ENCODE measurements at regions not wholly inside any gene's neighbourhood (a gene's known extent, or its start where the extent isn't known, plus 50 kb on each side); places are given as distances from the start of the nearest gene placed in this dataset.
A peak's percentile ranks its signal among the peaks of the same experiment; 100 is the strongest.

GRCh38 chr13:39822437-39822836, 167.0 kb downstream of the COG6 start:
- no peak overlapping the region for H2AK5ac ChIP-seq (ENCODE audit: low read length)
- no peak overlapping the region for H3K18ac ChIP-seq (ENCODE audit: low read length)
- H3K4ac ChIP-seq (ENCODE audit: low read depth, low read length) = no peak overlapping the region
- no peak overlapping the region for H3K9ac ChIP-seq (ENCODE audit: low read length)
- DNase-seq = no peak
- H3K79me1 ChIP-seq (ENCODE audit: low read length) = no peaks in the 10 kb centered on the region
- no peak overlapping the region for H4K91ac ChIP-seq (ENCODE audit: low read depth, low read length)
- H3K79me2 ChIP-seq (ENCODE audit: control insufficient read depth, insufficient read depth, low read length, poor library complexity) = no peaks in the 10 kb centered on the region
- no peaks in the 10 kb centered on the region for H3K27me3 ChIP-seq (ENCODE audit: insufficient read depth, low read length)
- no peaks in the 10 kb centered on the region for H3K36me3 ChIP-seq (ENCODE audit: control insufficient read depth in 1 of 2, insufficient read depth in 2 of 2, low read length in 2 of 2)
- H3K14ac ChIP-seq (ENCODE audit: low read length) = no peak overlapping the region
- no CpG with 5 or more reads among the region's 3 CpGs for WGBS (ENCODE audit: extremely low coverage, insufficient coverage, insufficient read length)
- no peak overlapping the region for H2BK12ac ChIP-seq (ENCODE audit: low read length)
- no peak overlapping the region for H3K27ac ChIP-seq (ENCODE audit: low read depth, low read length)
- H4K12ac ChIP-seq (ENCODE audit: low read depth, low read length) = no peak overlapping the region
- peaks cover 2% of the 10 kb centered on the region for H3K9me3 ChIP-seq (ENCODE audit: insufficient read depth, low read depth, low read length)
- no peak overlapping the region for H4K8ac ChIP-seq (ENCODE audit: low read depth, low read length)
- H3K23ac ChIP-seq (ENCODE audit: low read length) = no peak overlapping the region
- H2BK5ac ChIP-seq (ENCODE audit: low read depth, low read length, poor library complexity) = no peak overlapping the region
- no peak overlapping the region for H3K4me3 ChIP-seq (ENCODE audit: low read depth, low read length)
- H2AFZ ChIP-seq (ENCODE audit: insufficient read depth, low read length, poor library complexity) = no peak overlapping the region
- H2BK120ac ChIP-seq (ENCODE audit: insufficient read depth, low read length, poor library complexity) = no peak overlapping the region
- H3K4me1 ChIP-seq (ENCODE audit: control insufficient read depth in 1 of 2, insufficient read depth in 2 of 2, low read length in 2 of 2) = peaks cover 0 to 5% of the 10 kb centered on the region in 2 experiments
- H3K4me2 ChIP-seq (ENCODE audit: low read length) = no peak overlapping the region

DNA sequence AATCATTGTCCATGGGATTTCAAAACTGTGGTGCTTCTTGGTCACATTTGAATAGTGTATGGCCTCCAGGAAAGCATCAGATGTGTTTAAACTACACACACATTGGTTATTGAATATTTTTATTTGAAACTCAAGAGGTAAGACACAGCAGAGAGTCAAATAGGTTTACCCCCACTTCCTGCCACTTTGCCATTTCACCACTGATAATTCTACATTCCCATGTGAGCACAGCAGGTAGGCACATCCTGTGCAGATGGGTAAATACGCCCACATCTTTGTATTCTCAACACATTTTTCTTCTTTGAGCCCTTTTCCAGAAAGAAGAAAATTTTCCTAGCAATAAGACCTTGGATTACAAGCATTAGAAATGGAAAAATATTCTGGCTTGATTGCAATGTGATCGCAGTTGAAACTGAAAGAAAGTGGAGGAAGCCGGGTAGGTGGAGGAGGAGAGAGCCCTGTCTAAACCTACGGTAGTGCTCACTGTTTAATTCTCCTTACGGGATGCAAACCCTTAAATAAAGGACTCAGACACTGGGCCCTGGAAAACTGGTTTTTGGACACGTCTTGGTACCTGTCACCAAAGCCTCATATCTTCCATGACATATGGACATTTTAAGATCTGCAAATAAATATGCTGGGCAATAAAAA, 167.7 kb downstream of the COG6 start:
- Histone ChIP-seq H4K12ac (ENCODE audit: low read depth, low read length) (no peak overlapping the region), H3K18ac (ENCODE audit: low read length) (no peak overlapping the region), H3K36me3 (ENCODE audit: control insufficient read depth in 1 of 2, insufficient read depth in 2 of 2, low read length in 2 of 2) (no peaks in the 10 kb centered on the region), H4K8ac (ENCODE audit: low read depth, low read length) (no peak overlapping the region), H3K4me2 (ENCODE audit: low read length) (no peak overlapping the region), H3K4ac (ENCODE audit: low read depth, low read length) (no peak overlapping the region), H3K27me3 (ENCODE audit: insufficient read depth, low read length) (no peaks in the 10 kb centered on the region), H3K9me3 (ENCODE audit: insufficient read depth, low read depth, low read length) (no peaks in the 10 kb centered on the region), H3K79me2 (ENCODE audit: control insufficient read depth, insufficient read depth, low read length, poor library complexity) (no peaks in the 10 kb centered on the region), H3K14ac (ENCODE audit: low read length) (no peak overlapping the region), H3K4me1 (ENCODE audit: control insufficient read depth in 1 of 2, insufficient read depth in 2 of 2, low read length in 2 of 2) (no peaks in the 10 kb centered on the region), H3K79me1 (ENCODE audit: low read length) (no peaks in the 10 kb centered on the region), H2BK120ac (ENCODE audit: insufficient read depth, low read length, poor library complexity) (no peak overlapping the region), H3K4me3 (ENCODE audit: low read depth, low read length) (no peak overlapping the region), H3K23ac (ENCODE audit: low read length) (no peak overlapping the region), H2BK12ac (ENCODE audit: low read length) (no peak overlapping the region), H3K9ac (ENCODE audit: low read length) (no peak overlapping the region), H4K91ac (ENCODE audit: low read depth, low read length) (no peak overlapping the region), H2BK5ac (ENCODE audit: low read depth, low read length, poor library complexity) (no peak overlapping the region), H3K27ac (ENCODE audit: low read depth, low read length) (no peak overlapping the region), H2AFZ (ENCODE audit: insufficient read depth, low read length, poor library complexity) (no peak overlapping the region), H2AK5ac (ENCODE audit: low read length) (no peak overlapping the region)
- no CpG with 5 or more reads among the region's 6 CpGs for WGBS (ENCODE audit: extremely low coverage, insufficient coverage, insufficient read length)
- no peak for DNase-seq

DNA sequence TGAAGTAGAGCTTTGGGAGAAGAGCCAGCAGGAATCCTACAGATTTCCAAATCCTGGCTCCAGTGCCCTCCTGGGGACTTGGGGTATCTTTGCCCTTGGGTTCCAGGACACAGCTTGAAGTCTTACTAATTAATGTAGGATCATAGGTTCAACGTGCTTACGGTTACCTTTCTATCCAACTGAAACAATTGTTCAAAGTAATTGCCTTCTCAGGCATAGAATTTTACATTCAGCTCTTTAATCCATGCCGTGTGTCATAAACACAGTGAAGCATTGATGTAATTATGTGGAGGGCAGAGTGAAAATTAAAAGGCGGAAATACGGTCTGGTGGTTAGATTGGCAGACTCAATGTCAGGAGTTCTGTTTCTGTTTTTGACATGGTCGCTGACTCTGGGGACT, 170.4 kb downstream of the COG6 start:
- Histone ChIP-seq H2AK5ac (ENCODE audit: low read length) (no peak overlapping the region), H3K4me3 (ENCODE audit: low read depth, low read length) (no peak overlapping the region), H3K36me3 (ENCODE audit: control insufficient read depth in 1 of 2, insufficient read depth in 2 of 2, low read length in 2 of 2) (no peaks in the 10 kb centered on the region), H3K27me3 (ENCODE audit: insufficient read depth, low read length) (no peaks in the 10 kb centered on the region), H3K9me3 (ENCODE audit: insufficient read depth, low read depth, low read length) (no peaks in the 10 kb centered on the region), H2BK12ac (ENCODE audit: low read length) (no peak overlapping the region), H3K14ac (ENCODE audit: low read length) (no peak overlapping the region), H3K4me1 (ENCODE audit: control insufficient read depth in 1 of 2, insufficient read depth in 2 of 2, low read length in 2 of 2) (no peaks in the 10 kb centered on the region), H4K12ac (ENCODE audit: low read depth, low read length) (no peak overlapping the region), H3K18ac (ENCODE audit: low read length) (no peak overlapping the region), H3K4me2 (ENCODE audit: low read length) (no peak overlapping the region), H2BK120ac (ENCODE audit: insufficient read depth, low read length, poor library complexity) (no peak overlapping the region), H3K9ac (ENCODE audit: low read length) (no peak overlapping the region), H3K79me1 (ENCODE audit: low read length) (no peaks in the 10 kb centered on the region), H4K91ac (ENCODE audit: low read depth, low read length) (no peak overlapping the region), H3K4ac (ENCODE audit: low read depth, low read length) (no peak overlapping the region), H3K27ac (ENCODE audit: low read depth, low read length) (no peak overlapping the region), H2AFZ (ENCODE audit: insufficient read depth, low read length, poor library complexity) (no peak overlapping the region), H3K79me2 (ENCODE audit: control insufficient read depth, insufficient read depth, low read length, poor library complexity) (no peaks in the 10 kb centered on the region), H4K8ac (ENCODE audit: low read depth, low read length) (no peak overlapping the region), H2BK5ac (ENCODE audit: low read depth, low read length, poor library complexity) (no peak overlapping the region), H3K23ac (ENCODE audit: low read length) (no peak overlapping the region)
- no CpG with 5 or more reads among the region's 6 CpGs for WGBS (ENCODE audit: extremely low coverage, insufficient coverage, insufficient read length)
- DNase-seq = no peak

DNA sequence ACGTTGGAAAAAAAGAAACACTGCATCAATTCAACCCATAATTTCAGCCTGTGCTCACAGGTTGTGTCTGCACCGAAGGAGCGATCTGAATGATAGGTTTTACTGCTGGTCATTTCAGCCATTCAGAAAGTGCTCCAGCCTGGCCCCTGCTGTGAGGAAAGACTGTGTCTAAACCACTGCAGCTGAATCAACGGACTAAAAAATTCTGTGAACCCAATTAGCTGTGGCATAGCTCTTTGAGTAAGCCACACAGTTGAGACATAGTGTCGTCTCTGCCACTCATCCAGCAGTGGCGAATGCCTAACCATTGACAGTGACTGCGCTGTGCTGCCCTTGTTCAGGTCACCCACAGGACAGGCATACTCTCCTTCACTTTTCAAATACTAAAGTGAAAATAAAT, 179.8 kb downstream of the COG6 start:
- WGBS (ENCODE audit: extremely low coverage, insufficient coverage, insufficient read length) = no CpG with 5 or more reads among the region's 7 CpGs
- peak; percentile 78 to 79 for DNase-seq
- Histone ChIP-seq H3K36me3 (ENCODE audit: control insufficient read depth in 1 of 2, insufficient read depth in 2 of 2, low read length in 2 of 2) (no peaks in the 10 kb centered on the region), H2BK12ac (ENCODE audit: low read length) (peak overlapping the region; percentile 96), H2AK5ac (ENCODE audit: low read length) (no peak overlapping the region), H4K8ac (ENCODE audit: low read depth, low read length) (no peak overlapping the region), H2AFZ (ENCODE audit: insufficient read depth, low read length, poor library complexity) (no peak overlapping the region), H2BK120ac (ENCODE audit: insufficient read depth, low read length, poor library complexity) (peak overlapping the region; percentile 73), H3K4me1 (ENCODE audit: control insufficient read depth in 1 of 2, insufficient read depth in 2 of 2, low read length in 2 of 2) (peaks cover 6 to 9% of the 10 kb centered on the region in 2 experiments), H3K4me3 (ENCODE audit: low read depth, low read length) (no peak overlapping the region), H3K14ac (ENCODE audit: low read length) (peak overlapping the region; percentile 80), H3K4ac (ENCODE audit: low read depth, low read length) (no peak overlapping the region), H3K23ac (ENCODE audit: low read length) (no peak overlapping the region), H3K9me3 (ENCODE audit: insufficient read depth, low read depth, low read length) (no peaks in the 10 kb centered on the region), H4K12ac (ENCODE audit: low read depth, low read length) (no peak overlapping the region), H3K79me1 (ENCODE audit: low read length) (peaks cover 16% of the 10 kb centered on the region), H4K91ac (ENCODE audit: low read depth, low read length) (peak overlapping the region; percentile 92), H3K27me3 (ENCODE audit: insufficient read depth, low read length) (no peaks in the 10 kb centered on the region), H3K9ac (ENCODE audit: low read length) (no peak overlapping the region), H3K79me2 (ENCODE audit: control insufficient read depth, insufficient read depth, low read length, poor library complexity) (no peaks in the 10 kb centered on the region), H3K4me2 (ENCODE audit: low read length) (no peak overlapping the region), H3K27ac (ENCODE audit: low read depth, low read length) (peak overlapping the region; percentile 80), H3K18ac (ENCODE audit: low read length) (no peak overlapping the region), H2BK5ac (ENCODE audit: low read depth, low read length, poor library complexity) (peak overlapping the region; percentile 79)

Measured in trophoblast cell (in vitro differentiated cells and primary cell).